Heart left ventricle (tissue), 13 donors: ENCODE measurements at regions not wholly inside any gene's neighbourhood (a gene's known extent, or its start where the extent isn't known, plus 50 kb on each side); places are given as distances from the start of the nearest gene placed in this dataset.

ENCODE experiments used
- CTCF ChIP-seq, 12 donors: fragments of 200-600 bp; sonication (generic) in 4 of 12; IDR thresholded peaks; one replicate each; pipeline versions ENCODE4 v1.5.0 to v1.8.0; 2018 to 2022; ENCODE audit warnings: antibody characterized with exemption in 12 of 12, mild to moderate bottlenecking in 5 of 12
- POLR2A ChIP-seq, 2 donors: fragments of 450-650 bp; IDR thresholded peaks; one replicate each; pipeline ENCODE4 v1.6.1; 2017; ENCODE audit warnings: antibody characterized with exemption in 2 of 2, mild to moderate bottlenecking in 2 of 2, moderate library complexity in 2 of 2
- donor health status: ischemic (EF 13 %, LVEDD 7.1; RV severe dilation, severe dysfunction).
- donor health status: DM: no; HTN: yes; CAD: no.
- donor health status: DM: no; HTN: no; CAD: no.
- donor health status: ischemic (EF 25% LVEDD 6.9; RV normal size, moderate dysfunction).
- donor health status: ischemic (EF 25% LVEDD 5.7; RV mildly dilated, moderate dysfunction).
- donor health status: ischemic (EF 35%, LVEDD 5.7; RV mildly dilated, moderate dysfunction).
- donor health status: nonischemic (EF 11% LVEDD 7.7; RV severe dilation, severe dysfunction).
- donor health status: DM: yes; HTN: yes; CAD: no.
- donor health status: PGD.
- donor health status: ischemic (EF 29% LVEDD 5.4; RV normal size, mild dysfunction).
- donor health status: nonischemic (EF 23%, LVEDD 6.1; RV moderate dilation, normal function).

DNA sequence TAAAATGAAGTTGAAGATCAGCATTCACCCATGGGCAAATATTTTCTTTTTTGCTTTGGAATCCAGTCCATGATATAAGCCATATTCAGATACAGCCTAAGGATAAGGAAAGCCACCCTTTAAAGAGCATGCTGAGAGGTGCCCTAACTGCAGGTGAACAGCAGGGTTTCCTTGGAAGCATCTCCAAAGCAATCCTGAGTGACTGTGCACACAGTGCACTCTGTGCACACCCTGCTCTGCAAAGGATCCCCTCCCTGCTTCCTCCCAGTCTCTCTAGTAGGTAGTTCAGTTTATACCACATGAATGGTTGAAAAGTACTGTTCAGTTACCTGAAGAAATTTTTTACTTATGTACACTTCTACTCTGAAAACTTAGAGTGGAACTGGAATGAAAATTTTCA, 491.4 kb downstream of the RASEF start:
- TF ChIP-seq CTCF (IDR thresholded peaks at IDR 0.05), result no peak
- no peak for TF ChIP-seq POLR2A (IDR thresholded peaks at IDR 0.05)
